Right atrium auricular region (tissue), 2 donors: ENCODE measurements at regions not wholly inside any gene's neighbourhood (a gene's known extent, or its start where the extent isn't known, plus 50 kb on each side); places are given as distances from the start of the nearest gene placed in this dataset.

ENCODE experiments used
- DNase-seq: peaks from one replicate; pipeline ENCODE4 v3.0.0-alpha.2; 2019; ENCODE audit warnings: low spot score
- H3K27ac ChIP-seq, 2 donors: fragments of 200-600 bp; sonication (generic); 1 replicate in 1 of 2; 2 replicates in 1 of 2; pipeline ENCODE4 v1.5.1; 2016 to 2019
- H3K27me3 ChIP-seq, 2 donors: fragments of 200-600 bp; sonication (generic); one replicate each; pipeline versions ENCODE4 v1.5.1 to v1.6.0; 2017 to 2019
- H3K36me3 ChIP-seq: fragments of 200-600 bp; sonication (generic); one replicate; pipeline ENCODE4 v1.5.1; 2016
- H3K4me1 ChIP-seq, 2 donors: fragments of 200-600 bp; sonication (generic); one replicate each; pipeline versions ENCODE4 v1.5.1 to v1.6.0; 2017 to 2019
- H3K4me3 ChIP-seq, 2 donors: fragments of 200-600 bp; sonication (generic); 1 replicate in 1 of 2; 2 replicates in 1 of 2; pipeline ENCODE4 v1.5.1; 2017 to 2019; ENCODE audit warnings: mild to moderate bottlenecking in 1 of 2, moderate library complexity in 1 of 2
- H3K9me3 ChIP-seq, 2 donors: fragments of 200-600 bp; sonication (generic); one replicate each; pipeline ENCODE4 v1.5.1; 2019
- CTCF ChIP-seq, 2 donors: fragments of 200-600 bp; sonication (generic); IDR thresholded peaks; one replicate each; pipeline ENCODE4 v1.5.1; 2019; ENCODE audit warnings: antibody characterized with exemption in 2 of 2

DNA sequence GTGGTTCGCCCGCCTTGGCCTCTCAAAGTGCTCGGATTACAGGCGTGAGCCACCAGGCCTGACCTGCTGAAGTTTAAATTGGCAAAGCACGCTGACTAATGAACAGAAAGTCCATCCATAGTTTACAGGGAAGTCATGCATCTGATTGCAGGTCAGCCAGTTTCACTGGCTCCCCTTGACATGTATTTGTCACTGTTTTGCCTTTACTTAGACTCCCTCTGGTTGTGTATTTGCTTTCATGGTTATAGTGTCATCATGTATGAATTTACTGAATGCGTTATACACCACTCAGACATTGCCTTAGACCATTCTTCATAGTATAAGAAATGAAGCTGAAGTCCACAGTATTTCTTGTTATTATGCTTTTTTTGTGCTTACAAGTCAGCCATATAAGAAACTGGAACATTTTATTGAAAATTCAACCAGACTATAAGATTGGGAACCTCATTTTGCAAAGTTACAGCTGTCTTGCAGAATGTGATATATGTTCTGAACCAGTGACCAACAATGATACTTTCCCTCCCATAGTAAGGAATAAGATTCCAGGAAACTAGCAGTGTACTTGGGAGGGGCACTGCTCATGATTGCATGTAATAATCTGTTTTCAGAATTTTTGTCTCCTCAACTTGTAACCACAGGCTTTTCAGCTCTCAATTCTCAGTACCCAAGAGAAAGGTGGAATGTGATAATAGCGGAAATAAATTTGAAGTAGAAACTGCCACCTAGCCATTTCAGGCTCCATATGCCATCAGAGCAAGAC is 51.9 kb upstream of the ATF7IP start:
- DNase-seq, result no peak
- Histone ChIP-seq H3K27me3 (no peaks in the 10 kb centered on the region), H3K27ac (no peak overlapping the region), H3K9me3 (peaks cover 0 to 8% of the 10 kb centered on the region in 2 donors), H3K4me1 (no peaks in the 10 kb centered on the region), H3K36me3 (no peaks in the 10 kb centered on the region), H3K4me3 (no peak overlapping the region)
- TF ChIP-seq CTCF (IDR thresholded peaks at IDR 0.05), result no peak

GRCh38 chr12:14314801-14315200 is 50.7 kb upstream of the ATF7IP start:
- Histone ChIP-seq H3K4me3 (no peak overlapping the region), H3K36me3 (no peaks in the 10 kb centered on the region), H3K27me3 (no peaks in the 10 kb centered on the region), H3K4me1 (no peaks in the 10 kb centered on the region), H3K9me3 (peaks cover 0 to 8% of the 10 kb centered on the region in 2 donors), H3K27ac (no peak overlapping the region)
- no peak for DNase-seq
- no peak for TF ChIP-seq CTCF (IDR thresholded peaks at IDR 0.05)

DNA sequence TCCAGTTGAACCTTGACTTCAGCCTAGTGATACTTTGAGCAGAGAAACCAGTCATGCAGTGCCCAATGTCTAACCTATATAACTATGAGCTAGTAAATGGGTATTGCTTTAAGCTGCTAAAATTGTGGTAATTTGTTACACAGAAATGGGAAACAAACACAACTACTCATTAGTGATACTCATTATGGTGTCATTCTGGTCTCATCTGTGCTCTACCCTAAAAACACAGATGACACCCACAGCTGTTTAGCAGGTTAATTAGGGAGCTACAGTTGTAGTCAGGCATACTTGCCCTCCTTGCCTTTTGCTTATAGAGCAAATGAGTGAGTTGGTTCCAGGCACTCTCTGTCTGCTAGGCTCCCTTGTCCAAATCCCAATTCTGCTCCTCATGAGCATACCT is 50.0 kb upstream of the ATF7IP start:
- Histone ChIP-seq H3K27ac (no peak overlapping the region), H3K4me3 (no peak overlapping the region), H3K9me3 (peaks cover 0 to 6% of the 10 kb centered on the region in 2 donors), H3K27me3 (no peaks in the 10 kb centered on the region), H3K4me1 (no peaks in the 10 kb centered on the region), H3K36me3 (no peaks in the 10 kb centered on the region)
- TF ChIP-seq CTCF (IDR thresholded peaks at IDR 0.05), result no peak
- no peak for DNase-seq
